ENCODE measurements at regions not wholly inside any gene's neighbourhood (a gene's known extent, or its start where the extent isn't known, plus 50 kb on each side); places are given as distances from the start of the nearest gene placed in this dataset.

DNA sequence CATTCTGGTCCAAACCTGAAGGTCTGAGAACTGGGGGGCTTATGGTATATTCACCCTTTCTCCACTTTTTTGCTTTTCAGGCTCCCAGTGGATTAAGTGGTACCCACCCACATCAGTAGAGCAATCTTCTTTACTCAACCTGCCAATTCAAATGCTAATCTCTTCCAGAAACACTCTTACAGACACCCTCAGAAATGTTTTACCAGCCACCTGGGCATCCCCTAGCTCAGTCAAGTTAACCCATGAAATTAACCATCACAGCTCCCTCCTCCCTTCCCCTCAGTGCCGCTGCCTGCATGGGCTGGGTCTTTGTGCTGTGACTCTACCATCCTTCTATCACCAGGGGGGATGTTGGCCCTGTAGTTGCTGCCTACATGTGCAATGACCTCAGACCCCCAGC lies 398.7 kb downstream of the BUD13 start:
- TF ChIP-seq, protein P1, sequence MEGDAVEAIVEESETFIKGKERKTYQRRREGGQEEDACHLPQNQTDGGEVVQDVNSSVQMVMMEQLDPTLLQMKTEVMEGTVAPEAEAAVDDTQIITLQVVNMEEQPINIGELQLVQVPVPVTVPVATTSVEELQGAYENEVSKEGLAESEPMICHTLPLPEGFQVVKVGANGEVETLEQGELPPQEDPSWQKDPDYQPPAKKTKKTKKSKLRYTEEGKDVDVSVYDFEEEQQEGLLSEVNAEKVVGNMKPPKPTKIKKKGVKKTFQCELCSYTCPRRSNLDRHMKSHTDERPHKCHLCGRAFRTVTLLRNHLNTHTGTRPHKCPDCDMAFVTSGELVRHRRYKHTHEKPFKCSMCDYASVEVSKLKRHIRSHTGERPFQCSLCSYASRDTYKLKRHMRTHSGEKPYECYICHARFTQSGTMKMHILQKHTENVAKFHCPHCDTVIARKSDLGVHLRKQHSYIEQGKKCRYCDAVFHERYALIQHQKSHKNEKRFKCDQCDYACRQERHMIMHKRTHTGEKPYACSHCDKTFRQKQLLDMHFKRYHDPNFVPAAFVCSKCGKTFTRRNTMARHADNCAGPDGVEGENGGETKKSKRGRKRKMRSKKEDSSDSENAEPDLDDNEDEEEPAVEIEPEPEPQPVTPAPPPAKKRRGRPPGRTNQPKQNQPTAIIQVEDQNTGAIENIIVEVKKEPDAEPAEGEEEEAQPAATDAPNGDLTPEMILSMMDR (IDR thresholded peaks at IDR 0.05), result no peak
- no peak for TF ChIP-seq POLR2A (IDR thresholded peaks at IDR 0.05)
- no peak overlapping the region for H3K27ac ChIP-seq

DNA sequence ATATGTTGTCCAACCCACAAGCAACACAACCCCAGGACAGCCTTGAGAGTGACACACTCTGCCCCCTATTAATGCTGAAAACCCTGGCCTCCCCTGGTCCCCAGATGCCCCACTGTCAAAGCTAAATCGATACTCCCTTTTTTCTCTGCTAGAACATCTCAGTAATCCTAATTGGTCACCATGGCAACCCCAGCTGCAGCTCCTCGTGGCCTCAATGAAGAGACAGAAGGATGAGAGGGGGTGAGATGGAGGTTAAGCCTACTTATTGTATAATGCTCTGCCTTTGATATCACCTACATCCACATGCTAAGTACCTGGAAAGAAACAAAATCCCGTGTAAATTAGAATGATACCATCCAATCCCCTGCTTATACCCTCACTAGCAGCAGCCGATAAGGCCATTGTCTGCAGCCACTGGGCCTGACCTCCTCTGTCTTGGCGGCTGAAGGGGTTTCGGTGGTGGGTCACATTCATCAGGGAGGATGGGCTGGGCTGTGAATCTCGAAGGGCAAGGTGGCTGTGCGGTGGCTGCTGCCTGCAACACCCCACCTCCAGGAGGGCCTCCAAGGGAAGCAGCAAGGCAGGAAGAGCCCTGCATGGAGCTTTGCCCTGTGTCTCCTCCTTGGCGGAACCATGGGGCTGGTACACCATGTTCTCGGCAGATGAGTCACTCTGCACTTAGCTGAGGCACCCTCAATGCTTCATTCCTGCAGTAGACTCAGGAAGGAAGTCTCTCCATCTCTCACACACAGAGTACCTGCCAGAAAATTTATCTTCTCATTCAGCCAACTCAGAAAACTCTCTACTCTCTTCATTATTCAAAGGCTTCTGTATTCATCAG lies 399.5 kb downstream of the BUD13 start:
- Histone ChIP-seq H3K4me3 (no peak overlapping the region), H3K36me3 (no peaks in the 10 kb centered on the region), H3K27me3 (no peaks in the 10 kb centered on the region), H3K9me3 (no peaks in the 10 kb centered on the region), H3K4me1 (no peaks in the 10 kb centered on the region), H3K27ac (no peak overlapping the region)
- TF ChIP-seq, protein P1 (IDR thresholded peaks at IDR 0.05), result no peak
- no peak for TF ChIP-seq POLR2A (IDR thresholded peaks at IDR 0.05)
- no peak for DNase-seq

More for the DNA sequence above, 398.7 kb downstream of the BUD13 start:
- no peak overlapping the region for H3K4me3 ChIP-seq
- H3K27me3 ChIP-seq, result no peaks in the 10 kb centered on the region
- H3K9me3 ChIP-seq, result no peaks in the 10 kb centered on the region
- no peaks in the 10 kb centered on the region for H3K36me3 ChIP-seq
- no peak for DNase-seq
- no peaks in the 10 kb centered on the region for H3K4me1 ChIP-seq

DNA sequence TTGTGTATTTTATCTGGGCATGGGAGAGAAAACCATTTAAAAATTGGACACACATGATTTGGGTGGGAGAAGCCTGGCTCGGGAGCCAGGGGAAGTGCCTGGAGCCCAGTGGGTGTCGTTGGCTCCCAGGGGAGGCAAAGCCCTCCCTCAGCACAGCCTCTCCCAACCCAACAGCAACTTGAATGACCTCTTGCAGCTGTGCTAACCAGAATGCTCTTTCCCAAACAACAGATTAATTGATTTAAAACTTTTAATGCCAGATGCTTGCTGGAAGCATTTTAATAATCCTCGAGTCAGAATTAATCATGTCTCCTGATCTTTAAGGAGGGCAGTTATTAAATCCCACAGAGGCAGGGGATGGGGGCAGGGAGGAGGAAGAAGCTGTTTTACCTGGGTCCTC lies 401.6 kb downstream of the BUD13 start:
- Histone ChIP-seq H3K27me3 (no peaks in the 10 kb centered on the region), H3K4me1 (no peaks in the 10 kb centered on the region), H3K9me3 (no peaks in the 10 kb centered on the region), H3K36me3 (no peaks in the 10 kb centered on the region), H3K27ac (no peak overlapping the region), H3K4me3 (no peak overlapping the region)
- TF ChIP-seq POLR2A (IDR thresholded peaks at IDR 0.05), result no peak
- TF ChIP-seq, protein P1 (IDR thresholded peaks at IDR 0.05), result no peak
- no peak for DNase-seq

DNA sequence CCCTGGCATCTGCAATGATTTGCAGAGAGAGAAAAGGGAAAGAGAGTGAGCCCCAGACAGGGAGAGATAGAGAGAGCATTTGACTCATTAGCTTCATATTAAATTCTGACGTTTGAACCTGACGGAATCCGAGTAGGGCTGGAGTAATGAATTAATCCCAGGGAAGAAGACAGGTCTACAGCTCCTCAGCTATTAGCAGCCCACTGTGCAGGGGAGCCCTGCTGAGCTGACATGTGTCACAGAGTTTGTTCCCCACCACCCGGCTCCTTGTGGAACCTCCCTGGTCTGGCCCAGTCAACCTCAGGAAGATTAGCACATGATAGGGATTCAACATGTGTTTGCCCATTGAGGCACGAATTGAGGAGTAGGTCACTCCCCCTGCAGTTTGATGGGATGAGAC lies 404.0 kb downstream of the BUD13 start:
- no peaks in the 10 kb centered on the region for H3K9me3 ChIP-seq
- DNase-seq, result no peak
- TF ChIP-seq, protein P1 (IDR thresholded peaks at IDR 0.05), result no peak
- TF ChIP-seq POLR2A (IDR thresholded peaks at IDR 0.05), result no peak
- H3K4me1 ChIP-seq, result no peaks in the 10 kb centered on the region
- no peak overlapping the region for H3K27ac ChIP-seq
- H3K4me3 ChIP-seq, result no peak overlapping the region
- H3K27me3 ChIP-seq, result no peaks in the 10 kb centered on the region
- H3K36me3 ChIP-seq, result no peaks in the 10 kb centered on the region

DNA sequence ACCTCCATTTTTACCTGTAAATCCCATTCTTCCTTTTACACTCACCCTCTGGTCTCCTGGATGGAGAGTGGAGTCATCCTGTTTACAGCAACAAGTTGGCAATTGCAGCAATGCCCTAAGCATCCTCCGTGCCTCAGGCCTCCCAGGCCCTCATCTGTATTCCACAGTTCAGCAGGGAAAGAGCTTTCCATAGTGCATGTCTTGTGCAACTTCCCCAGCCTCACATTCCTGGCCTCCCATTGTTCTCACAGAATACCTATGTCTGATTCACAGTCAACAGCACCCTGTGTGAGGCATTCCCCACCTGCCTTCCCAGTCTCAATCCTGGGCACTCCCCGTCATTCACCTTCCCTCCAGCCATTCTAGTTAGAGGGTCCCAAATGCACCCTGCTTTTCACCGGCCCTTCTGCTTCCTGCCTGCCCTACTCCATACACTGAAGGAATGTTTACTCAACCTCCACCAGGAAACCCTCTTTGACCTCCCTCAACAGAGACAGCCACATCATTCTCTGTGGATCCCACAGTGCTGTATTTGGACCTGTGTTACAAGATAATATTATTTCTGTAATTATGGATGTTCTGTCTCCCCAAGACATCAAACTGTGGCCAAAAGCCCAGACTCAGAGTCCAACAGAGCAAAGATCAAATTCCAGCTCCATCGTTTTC lies 405.7 kb downstream of the BUD13 start:
- no peak for TF ChIP-seq POLR2A (IDR thresholded peaks at IDR 0.05)
- TF ChIP-seq, protein P1 (IDR thresholded peaks at IDR 0.05), result no peak
- no peaks in the 10 kb centered on the region for H3K4me1 ChIP-seq
- no peak overlapping the region for H3K27ac ChIP-seq
- DNase-seq, result no peak
- H3K4me3 ChIP-seq, result no peak overlapping the region
- H3K9me3 ChIP-seq, result no peaks in the 10 kb centered on the region
- no peaks in the 10 kb centered on the region for H3K27me3 ChIP-seq
- no peaks in the 10 kb centered on the region for H3K36me3 ChIP-seq
